ENCODE measurements at regions not wholly inside any gene's neighbourhood (a gene's known extent, or its start where the extent isn't known, plus 50 kb on each side); places are given as distances from the start of the nearest gene placed in this dataset.
A peak's percentile ranks its signal among the peaks of the same experiment; 100 is the strongest.

GRCh38 chr14:103260629-103261124 lies 73.4 kb upstream of the EIF5 start:
- DNase-seq (ENCODE audit: low spot score) (no peak), ATAC-seq (peak; percentile 70)
- Histone ChIP-seq H3K4me2 (peak overlapping the region; percentile 54; the same call in 1 of the 2 replicates), H3K9me2 (ENCODE audit: insufficient read depth) (no peaks in the 10 kb centered on the region), H2AFZ (peak overlapping the region; percentile 92), H3K4me3 (no peak overlapping the region), H3K79me2 (replicated peaks; ENCODE audit: insufficient read depth) (no peaks in the 10 kb centered on the region), H3K27me3 (ENCODE audit: insufficient read depth) (no peaks in the 10 kb centered on the region), H3K27ac (ENCODE audit: low read depth) (no peak overlapping the region), H3K36me3 (ENCODE audit: insufficient read depth) (no peaks in the 10 kb centered on the region), H4K20me1 (replicated peaks; ENCODE audit: insufficient read depth) (no peaks in the 10 kb centered on the region), H3F3A (replicated peaks; ENCODE audit: low read depth) (no peaks in the 10 kb centered on the region), H3K4me1 (ENCODE audit: insufficient read depth) (peaks cover 10% of the 10 kb centered on the region)
- H3K27me3 Mint-ChIP-seq (ENCODE audit: insufficient read depth, low read depth, poor library complexity), result peaks cover 2% of the 10 kb centered on the region
- H3K36me3 Mint-ChIP-seq (ENCODE audit: low read depth), result no peaks in the 10 kb centered on the region
- H3K27ac Mint-ChIP-seq, result no peak overlapping the region
- H3K4me3 Mint-ChIP-seq, result no peak overlapping the region
- H3K9me3 Mint-ChIP-seq, result peaks cover 6% of the 10 kb centered on the region; the same call in 2 of the 3 replicates
- TF ChIP-seq CREB1 (CRISPR knock-in tag; IDR thresholded peaks at IDR 0.05; ENCODE audit: low read depth) (no peak), ZNF114 (CRISPR knock-in tag; IDR thresholded peaks at IDR 0.05) (no peak), JUNB (IDR thresholded peaks at IDR 0.05; ENCODE audit: unreplicated experiment) (no peak), POLR2AphosphoS5 (IDR thresholded peaks at IDR 0.05; ENCODE audit: low read depth) (no peak), STAT1 (IDR thresholded peaks at IDR 0.05; ENCODE audit: unreplicated experiment) (no peak), EZH2 (IDR thresholded peaks at IDR 0.05; ENCODE audit: low read depth, unreplicated experiment) (no peak), ZNF331 (CRISPR knock-in tag; IDR thresholded peaks at IDR 0.05; ENCODE audit: low read depth) (no peak), ZNF462 (CRISPR knock-in tag; IDR thresholded peaks at IDR 0.05) (no peak), NANOG (IDR thresholded peaks at IDR 0.05; ENCODE audit: borderline replicate concordance) (no peak), REST (IDR thresholded peaks at IDR 0.05; ENCODE audit: unreplicated experiment) (no peak), EZH2phosphoT487 (IDR thresholded peaks at IDR 0.05; ENCODE audit: unreplicated experiment) (no peak)
- TF ChIP-seq, protein P1, sequence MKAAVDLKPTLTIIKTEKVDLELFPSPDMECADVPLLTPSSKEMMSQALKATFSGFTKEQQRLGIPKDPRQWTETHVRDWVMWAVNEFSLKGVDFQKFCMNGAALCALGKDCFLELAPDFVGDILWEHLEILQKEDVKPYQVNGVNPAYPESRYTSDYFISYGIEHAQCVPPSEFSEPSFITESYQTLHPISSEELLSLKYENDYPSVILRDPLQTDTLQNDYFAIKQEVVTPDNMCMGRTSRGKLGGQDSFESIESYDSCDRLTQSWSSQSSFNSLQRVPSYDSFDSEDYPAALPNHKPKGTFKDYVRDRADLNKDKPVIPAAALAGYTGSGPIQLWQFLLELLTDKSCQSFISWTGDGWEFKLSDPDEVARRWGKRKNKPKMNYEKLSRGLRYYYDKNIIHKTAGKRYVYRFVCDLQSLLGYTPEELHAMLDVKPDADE (IDR thresholded peaks at IDR 0.05), result no peak
- TF ChIP-seq, protein P2, sequence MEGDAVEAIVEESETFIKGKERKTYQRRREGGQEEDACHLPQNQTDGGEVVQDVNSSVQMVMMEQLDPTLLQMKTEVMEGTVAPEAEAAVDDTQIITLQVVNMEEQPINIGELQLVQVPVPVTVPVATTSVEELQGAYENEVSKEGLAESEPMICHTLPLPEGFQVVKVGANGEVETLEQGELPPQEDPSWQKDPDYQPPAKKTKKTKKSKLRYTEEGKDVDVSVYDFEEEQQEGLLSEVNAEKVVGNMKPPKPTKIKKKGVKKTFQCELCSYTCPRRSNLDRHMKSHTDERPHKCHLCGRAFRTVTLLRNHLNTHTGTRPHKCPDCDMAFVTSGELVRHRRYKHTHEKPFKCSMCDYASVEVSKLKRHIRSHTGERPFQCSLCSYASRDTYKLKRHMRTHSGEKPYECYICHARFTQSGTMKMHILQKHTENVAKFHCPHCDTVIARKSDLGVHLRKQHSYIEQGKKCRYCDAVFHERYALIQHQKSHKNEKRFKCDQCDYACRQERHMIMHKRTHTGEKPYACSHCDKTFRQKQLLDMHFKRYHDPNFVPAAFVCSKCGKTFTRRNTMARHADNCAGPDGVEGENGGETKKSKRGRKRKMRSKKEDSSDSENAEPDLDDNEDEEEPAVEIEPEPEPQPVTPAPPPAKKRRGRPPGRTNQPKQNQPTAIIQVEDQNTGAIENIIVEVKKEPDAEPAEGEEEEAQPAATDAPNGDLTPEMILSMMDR (conservative IDR thresholded peaks at IDR 0.05; ENCODE audit: low read depth in 2 of 2), result no peak
- peaks cover 12% of the 10 kb centered on the region; the same call in 2 of the 3 replicates for H3K4me1 Mint-ChIP-seq

Data from GM23338 (cell line).